ENCODE measurements at regions not wholly inside any gene's neighbourhood (a gene's known extent, or its start where the extent isn't known, plus 50 kb on each side); places are given as distances from the start of the nearest gene placed in this dataset.
"Not testable (repeated sequence)": the region's sequence is repeated elsewhere in the genome, so short reads cannot be mapped to it uniquely, and the experiment has no call there.

DNA sequence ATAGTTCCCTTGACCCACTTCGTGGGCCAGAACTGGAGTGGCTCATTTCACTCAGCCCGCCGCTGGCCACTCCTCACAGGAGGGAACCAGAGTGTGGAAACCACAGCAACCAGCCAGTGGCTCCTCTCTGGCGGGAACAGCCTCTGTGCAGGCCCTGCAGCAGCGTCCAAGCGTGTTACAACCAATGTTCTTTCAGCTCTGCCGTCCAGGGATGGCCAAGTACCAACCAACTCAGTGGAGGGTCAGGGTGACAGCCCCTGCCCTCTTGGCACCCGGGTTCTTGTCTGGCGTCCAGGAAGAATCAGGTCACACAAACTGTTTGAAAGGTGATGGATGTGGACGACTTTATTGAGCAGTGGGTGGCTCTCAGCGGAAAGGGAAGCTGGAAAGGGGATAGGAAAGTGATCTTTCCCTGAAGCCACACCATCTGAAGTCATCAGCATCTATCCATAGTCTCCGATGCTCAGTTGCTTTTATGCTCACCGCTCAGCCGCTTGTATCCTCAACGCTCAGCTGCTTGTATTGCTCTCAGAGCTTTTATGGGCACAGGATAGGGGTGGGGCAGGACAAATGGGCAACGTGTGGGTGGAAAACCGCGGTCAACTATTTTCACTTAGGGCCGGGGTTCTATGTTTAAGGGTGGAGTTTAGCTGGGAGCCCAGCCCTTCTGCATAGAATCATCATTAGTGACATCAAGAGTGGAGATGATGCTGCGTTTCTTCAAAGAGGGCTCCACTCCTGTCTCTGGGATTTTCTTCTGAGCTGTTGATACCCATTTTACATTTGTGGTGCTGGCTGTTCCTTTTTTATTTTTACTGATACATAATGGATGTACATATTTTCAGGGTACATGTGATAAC, 250.2 kb downstream of the RRAGC start:
- DNase-seq (ENCODE audit: low read depth) = no peak

DNA sequence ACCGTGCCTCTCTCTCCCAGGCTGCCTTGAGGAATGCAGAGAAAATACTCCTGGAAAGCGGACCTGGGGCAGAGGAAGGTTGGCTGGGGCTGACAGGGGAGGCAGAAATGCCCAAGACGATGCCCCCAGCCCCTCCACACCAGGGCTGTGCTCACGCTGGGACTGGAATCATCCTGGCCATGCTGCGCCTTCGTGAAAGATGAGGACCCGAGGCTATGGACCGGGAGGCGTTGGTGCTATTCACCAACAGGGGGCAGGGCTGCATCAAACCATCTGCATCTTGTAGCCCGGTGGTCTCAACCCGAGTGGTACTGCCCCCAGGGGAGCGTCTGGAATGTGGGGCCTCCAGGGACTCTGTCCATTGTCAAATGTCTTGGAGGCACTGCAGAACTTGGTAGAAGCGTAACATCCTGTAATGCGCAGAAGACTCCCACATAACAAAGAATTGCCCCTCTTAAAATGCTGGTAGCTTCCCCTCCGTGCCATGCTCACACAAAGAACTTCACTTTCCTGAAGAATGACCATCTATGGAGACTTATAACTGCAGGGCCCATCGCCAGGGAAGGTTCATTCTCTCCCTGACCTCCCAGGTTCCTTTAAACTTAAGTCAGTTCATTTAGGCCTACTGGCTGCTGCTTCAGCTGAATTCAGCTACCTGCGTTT, 251.2 kb downstream of the RRAGC start:
- DNase-seq (ENCODE audit: low read depth) = peak; percentile 29

DNA sequence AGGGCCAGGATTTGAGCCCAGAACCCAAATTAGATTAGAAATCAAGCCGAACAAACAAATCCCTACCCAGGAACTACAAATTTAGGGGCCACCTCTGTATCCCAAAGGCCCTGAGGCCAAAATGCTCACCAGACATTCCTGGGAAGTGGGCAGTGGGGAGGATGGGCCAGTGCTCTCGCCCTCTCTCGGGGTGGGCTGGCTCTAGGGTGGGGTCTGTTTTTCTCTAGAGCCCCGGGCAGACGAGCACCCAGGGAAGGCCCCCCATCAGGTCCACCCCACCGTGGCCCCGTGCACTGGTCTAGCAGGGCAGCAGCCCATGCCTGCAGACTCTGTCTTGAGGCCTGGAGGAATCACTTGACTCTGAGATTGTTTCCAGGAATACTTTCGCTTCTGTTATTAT, 252.0 kb downstream of the RRAGC start:
- no peak for DNase-seq (ENCODE audit: low read depth)

DNA sequence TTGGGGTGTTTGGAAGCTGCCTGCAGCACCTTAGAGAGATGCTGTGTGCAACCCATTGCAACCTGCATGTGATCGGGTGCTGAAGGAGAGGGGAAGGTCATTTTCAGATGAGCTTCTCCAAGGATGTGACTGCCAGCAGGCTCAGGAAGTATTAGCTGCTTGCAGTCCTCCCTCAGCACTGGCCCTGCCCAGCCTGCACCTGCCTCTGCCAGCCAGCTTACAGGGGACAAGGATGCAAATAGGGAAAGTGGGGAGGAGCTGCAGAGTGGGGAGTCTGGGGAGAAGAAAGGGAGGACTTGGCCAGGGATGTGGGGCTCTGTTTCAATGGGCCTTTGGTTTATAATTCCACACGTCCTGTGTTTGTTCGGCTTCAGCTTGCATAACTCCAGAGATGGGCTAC, 254.5 kb downstream of the RRAGC start:
- no peak for DNase-seq (ENCODE audit: low read depth)

DNA sequence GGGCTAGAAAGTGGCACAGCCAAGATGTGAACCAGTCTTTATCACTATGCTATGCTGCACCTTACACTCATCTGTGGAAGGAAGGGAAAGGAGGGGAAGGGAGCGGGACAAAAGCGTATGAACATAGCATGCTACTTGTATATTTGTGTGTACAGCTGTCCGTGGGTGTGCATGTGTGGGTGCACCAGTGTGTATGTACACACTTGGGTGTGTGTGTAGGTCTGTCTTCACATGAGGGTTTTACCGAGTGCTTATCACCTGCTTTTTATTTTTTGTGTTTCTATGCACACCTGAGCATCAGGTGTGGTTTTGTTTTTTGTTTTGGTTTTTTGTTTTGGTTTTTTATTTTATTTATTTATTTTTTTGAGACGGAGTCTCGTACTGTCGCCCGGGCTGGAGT, 255.7 kb downstream of the RRAGC start:
- no peak for DNase-seq (ENCODE audit: low read depth)

DNA sequence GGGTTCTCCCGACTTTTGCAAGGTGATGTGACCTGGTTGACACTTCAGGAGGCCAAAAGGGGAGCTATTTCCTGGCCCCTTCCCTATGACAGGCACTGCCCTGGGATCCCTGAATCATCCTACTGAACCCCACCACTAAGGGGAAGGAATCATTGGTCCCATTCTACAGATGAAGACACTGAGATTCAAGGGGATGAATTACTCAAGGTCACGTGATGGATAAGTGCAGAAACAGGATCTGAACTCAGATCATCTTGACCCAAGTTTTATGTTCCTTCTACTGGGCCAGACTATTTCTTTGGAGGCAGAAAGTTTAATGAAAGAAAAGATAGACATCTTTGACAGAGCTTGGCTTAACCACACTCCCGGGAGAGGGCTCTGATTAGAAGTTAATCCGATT, 258.7 kb downstream of the RRAGC start:
- DNase-seq (ENCODE audit: low read depth) = no peak

DNA sequence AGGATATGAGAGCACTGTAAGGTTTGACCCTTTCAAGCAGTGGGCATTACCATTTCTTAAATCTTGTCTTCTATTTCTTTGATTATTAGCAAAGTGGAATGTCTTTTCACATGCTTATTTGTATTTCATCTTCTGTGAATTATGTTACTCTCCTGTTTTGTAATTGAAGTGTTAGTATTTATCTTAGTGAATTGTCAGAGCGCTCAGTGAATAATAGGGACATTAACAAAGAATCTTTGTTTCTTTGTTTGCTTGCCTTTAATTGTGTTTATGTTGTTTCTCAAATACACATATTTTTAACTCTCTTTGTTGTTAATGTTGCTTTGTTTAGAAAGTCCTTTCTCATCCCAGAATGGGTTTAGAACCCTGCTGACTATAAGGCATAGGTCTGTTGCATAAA, 259.3 kb downstream of the RRAGC start:
- DNase-seq (ENCODE audit: low read depth) = no peak

DNA sequence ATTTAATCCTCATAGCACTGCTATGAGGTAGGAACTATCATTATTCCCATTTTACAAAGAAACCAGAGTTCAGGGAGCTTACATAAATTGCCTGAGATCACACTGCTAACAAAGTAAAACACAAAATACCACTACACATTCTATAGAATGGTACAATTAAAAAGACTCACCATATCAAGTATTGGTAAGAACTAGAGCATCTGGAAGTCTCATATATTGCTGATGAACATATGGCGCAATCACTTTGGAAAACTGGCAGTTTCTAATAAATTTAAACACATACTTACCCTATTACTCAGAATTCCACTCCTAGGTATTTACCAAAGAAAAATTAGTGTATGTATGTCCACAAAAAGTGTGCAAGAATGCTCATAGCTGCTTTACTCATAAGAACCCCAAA, 261.5 kb downstream of the RRAGC start:
- DNase-seq (ENCODE audit: low read depth) = no peak

DNA sequence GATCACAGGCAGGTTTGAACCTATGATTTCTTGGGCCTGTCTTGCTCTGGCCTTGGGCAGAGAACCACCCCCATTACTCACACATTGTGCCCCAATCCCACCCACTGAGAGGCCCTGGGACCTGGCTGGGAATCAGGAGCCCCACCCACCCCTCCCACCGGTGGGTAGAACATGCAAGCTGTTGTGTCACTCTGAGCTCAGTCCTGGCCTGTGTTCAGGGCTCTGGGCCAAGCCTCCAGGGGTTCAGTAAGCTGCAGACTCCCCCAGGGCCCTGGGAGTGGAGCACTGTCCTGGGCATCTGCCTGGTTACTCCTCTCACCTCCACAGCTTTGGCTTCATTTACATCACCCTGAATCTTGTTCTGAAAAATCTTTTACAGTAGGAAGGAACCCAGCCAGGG, 270.5 kb downstream of the RRAGC start:
- no peak for DNase-seq (ENCODE audit: low read depth)

DNA sequence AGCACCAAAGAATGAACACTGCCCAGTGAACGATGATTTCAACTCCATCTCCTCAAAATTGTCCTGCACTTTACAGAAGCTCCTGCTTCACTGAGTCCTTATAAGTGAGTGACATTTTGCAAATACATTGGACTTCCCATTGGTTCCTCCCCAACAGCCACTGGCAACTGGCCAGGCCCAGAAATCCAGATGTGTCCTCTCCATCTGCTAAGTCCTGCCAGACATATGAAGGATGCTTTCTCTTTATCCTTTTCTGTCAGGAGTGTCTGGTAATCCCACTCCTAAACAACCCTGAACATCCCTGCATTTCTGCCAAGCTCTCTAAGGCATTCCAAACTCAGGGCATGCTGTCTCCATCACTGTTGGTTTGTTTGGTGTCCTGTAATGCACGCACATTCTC, 271.8 kb downstream of the RRAGC start:
- no peak for DNase-seq (ENCODE audit: low read depth)

DNA sequence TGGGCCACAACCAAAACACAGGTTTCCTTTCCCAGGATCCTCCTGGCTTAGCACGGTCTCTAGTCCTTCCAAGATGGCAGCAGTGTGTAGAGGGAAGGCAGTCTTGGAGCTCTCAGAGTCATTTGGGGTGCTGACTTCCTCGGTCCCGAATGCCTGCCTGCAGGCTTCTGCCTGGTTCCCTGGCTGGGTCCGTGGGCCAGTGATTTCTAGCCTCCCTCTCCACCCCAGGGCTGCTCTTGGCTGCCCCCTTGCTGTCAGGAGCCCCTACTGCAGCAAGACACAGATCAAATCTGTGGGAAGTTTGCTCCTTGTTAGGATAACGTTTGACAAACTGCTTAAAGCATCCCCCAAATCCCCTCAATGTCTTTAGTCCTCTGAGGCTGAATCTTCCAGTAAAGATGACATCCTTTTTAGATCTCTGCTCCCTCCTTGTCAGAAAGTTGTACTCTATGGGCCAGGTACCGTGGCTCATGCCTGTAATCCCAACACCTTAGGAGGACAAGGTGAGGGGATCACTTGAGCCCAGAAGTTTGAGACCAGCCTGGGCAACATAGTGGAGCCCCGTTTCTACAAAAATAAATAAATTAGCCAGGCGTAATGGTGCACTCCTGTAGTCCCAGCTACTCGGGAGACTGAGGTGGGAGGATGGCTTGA, 272.5 kb downstream of the RRAGC start:
- peak; percentile 29 for DNase-seq (ENCODE audit: low read depth)

DNA sequence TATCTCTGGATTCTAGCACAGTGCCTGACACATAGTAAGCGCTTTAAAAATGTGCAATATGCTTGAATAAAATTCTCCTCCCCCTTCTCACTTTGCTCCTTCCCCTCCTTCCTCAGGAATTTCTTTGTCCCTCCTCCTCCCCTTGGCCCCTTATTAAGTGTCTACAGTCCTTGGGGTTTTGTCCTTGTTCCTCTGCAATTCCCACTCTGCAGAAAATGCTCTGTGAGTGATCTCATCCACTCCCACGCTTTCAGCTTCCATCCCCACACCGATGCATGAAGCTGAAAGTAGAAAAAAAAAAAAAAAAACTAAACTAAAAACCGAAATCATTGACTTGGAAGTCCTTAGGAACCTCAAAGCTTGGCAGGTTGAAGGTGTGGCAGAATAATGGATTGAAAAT, 273.6 kb downstream of the RRAGC start:
- DNase-seq (ENCODE audit: low read depth) = no peak

DNA sequence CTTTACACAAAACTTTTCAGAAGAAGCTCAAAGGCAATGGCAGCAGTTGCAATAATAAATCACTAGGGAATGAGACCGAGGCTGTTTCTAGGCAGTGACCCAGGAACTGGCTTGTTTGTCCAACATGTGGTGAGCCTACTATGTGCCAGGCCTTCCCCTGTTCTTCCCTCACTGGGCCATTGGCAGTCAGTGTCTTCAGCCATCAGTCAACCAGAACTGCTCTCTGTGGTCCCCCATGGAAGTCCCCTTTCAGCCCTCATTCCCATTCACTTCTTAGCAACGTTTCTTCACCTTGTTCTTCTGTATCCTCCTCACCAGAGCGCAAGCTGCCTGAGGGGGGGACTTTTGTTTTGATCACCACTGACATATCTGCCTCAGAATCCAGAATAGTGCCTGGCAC, 274.1 kb downstream of the RRAGC start:
- no peak for DNase-seq (ENCODE audit: low read depth)

DNA sequence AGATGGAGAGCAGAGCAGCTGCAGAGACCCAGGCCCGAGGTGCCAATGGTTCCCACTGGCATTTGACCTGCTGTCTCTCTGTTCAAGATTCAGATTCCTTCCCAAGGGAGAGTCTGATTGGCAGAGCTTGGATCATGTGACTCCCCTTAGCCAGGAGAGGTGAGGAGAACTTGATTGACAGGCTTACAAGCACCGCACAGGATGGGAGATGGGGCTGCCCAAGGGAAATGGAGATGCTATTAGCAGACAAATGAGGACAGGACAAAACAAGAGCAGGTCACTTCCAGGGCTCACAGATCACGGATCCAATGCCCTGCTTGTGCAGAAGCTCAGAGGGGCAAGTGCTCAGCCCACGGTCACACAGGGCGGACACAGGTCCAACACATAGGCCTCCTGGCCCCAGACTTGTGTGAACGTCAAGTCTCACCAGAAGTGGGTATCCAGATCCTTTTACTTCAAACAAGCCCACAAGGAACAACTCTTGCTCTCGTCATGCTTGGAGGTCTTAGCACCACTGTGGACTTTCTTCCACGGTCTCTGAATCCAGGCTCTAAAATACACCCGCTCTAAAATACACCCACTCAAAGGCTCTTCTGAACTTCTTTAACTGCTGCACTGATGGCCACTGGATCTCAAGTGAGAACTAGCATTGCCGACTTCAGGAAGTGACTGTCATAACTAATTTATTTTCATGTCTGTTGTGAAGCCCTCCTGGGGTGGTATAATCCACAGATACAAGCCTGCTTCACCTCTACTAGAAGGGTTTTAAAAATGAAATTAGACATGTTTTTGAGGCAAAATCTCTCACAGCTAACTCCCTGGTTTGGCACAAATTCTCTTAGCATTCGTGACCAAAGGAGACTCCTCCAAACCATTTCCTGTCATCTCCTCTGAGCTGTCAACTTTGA, 274.9 kb downstream of the RRAGC start:
- no peak for DNase-seq (ENCODE audit: low read depth)

DNA sequence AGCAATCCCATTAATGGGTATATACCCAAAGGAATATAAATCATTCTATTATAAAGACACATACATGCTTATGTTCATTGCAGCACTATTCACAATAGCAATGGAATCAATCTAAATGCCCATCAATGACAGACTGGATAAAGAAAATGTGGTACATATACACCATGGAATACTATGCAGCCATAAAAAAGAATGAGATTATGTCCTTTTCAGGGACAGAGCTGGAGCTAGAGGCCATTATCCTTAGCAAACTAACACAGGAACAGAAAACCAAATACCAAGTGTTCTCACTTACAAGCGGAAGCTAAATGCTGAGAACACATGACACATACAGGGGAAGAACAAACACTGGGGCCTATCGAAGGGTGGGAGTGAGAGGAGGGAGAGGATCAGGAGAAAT, 276.3 kb downstream of the RRAGC start:
- not testable (repeated sequence) for DNase-seq (ENCODE audit: low read depth)

DNA sequence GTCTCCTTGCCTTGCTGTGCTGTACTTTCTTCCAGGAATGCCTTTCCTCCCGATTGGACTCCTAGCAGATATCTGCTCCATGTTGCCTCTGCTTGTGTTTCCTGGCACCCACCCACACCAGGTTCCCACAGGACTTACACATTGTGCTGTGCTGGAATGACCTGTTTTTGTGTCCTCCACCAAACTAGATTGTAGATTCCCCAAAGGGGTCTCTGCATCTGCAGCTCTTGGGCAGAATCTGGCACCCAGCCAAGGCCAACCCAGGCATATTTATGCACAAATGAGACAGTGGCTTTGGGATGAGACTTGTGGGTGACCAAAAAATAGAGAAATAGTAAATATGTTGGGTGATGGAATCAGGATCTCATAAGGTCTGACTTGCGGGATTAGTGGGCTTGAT, 278.2 kb downstream of the RRAGC start:
- no peak for DNase-seq (ENCODE audit: low read depth)

DNA sequence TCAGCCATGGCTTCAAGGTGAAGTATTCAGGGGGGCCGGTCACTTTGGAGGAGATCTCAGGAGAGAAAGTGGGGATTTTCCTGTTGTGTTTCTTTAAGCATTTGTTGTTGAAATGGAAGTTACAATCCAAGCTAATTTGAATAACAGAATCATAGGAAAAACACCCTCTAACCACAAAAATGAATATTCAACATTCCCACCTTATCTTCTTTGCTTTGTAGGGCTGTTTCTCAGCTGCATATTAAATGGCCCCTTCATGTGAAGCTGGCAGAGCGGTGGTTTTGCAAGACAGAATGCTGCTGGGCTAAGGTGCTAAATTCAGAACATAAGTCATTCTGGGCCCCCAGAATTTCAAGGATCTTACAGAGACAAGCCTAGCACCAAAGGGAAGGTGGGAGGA, 279.0 kb downstream of the RRAGC start:
- DNase-seq (ENCODE audit: low read depth) = no peak

DNA sequence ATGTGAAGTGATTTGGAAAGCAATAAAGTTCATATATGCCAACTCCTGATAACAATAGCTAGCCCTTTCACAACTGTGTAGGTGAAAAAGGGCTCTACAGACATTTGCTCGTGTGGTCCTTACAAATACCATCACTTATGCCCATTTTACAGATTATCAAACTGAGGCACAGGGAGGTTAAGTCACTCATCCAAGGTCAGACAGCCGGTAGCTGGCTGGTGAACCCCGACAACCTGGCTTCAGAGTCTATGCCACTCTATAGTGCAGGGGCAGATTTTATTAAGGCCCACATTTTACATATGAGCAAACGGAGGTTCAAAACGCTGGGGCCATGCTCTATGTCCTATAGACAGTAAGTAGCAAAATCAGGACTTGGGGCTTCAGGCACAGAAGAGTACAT, 280.5 kb downstream of the RRAGC start:
- no peak for DNase-seq (ENCODE audit: low read depth)

DNA sequence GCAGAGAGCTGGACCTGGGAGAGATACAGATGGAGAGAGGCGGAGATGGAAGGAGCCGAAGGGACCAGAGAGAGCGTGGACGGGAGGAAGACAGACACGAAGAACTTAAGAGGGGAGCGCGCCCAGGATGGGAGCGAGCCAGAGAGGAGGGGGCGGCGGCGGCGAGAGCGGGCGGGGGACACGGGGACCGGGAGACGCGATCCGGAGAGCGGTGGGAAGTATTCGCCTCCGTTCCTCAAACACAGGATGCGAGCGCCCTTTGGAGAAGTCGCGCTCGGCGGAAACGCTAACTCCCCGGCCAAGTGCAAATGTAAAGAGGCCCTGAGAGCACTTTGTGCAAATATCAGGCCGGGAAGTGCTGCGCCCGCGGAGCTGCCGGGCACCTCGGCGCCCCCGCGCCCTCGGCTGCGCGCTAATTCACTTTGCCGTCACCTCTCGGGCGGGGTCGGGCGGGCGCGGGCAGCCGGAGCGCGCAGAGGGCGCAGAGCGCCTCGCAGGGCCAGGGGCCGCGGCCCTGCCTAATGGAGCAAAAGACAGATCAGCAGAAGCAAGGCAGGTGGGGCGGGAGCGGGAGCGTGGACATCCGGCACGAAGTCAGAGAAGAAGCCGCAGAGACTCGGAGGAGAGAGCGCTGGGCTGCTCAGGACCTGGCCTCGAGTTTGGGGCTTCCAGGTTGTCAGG, 281.2 kb downstream of the RRAGC start:
- no peak for DNase-seq (ENCODE audit: low read depth)

DNA sequence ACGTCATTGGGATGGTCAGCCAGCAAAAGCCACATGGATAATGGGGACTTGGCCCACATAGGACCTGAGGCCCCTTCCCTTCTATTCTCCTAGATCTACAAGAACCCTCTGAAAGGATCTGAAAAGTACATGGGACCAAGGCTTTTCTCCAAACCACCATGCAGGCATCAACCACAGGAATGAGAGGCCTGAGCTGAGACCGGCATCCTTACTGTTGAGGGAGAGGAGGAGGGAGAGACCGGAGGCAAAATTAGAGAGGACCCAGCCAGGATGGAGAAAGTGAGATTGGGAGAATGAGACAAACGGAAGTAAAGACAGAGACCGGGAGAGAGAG, 281.7 kb downstream of the RRAGC start:
- no peak for DNase-seq (ENCODE audit: low read depth)

DNA sequence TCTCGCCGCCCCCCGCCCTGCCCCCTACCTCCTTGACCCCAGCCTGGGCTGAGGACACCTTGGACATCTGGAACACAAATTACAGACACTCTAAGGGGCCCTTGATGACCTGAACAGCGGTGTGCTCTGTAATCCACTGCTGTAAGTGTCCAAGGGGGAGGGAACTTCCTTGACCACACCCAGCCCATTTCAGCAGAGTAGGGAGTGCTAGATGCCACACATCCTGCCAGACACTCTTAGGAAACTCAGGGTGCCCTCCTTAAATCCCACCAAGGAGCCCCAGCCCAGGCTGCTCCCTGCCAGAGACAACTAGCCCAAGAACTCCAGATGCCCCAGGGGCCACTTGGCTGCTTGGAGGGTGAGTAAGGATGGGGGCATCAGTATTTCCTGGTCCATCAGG, 282.2 kb downstream of the RRAGC start:
- no peak for DNase-seq (ENCODE audit: low read depth)

DNA sequence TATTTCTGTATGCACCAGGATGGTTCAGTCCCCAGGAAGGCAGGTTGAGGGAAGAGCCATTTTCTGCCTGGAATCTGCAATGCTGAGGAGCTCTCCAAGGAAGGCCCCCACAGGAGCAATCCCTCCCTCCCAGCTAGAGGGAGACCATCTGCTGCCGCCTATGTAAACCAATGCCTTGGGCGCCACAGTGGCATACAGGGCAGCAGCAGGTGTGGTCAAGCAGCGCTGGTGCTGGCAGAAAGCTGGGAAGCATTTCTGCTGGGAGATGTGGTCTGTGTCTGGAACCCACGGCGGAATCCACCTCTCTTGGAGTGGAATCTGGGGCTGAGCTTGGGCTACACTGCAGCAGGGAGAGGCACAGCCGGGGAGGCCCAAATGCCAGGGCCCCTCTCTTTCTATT, 283.3 kb downstream of the RRAGC start:
- no peak for DNase-seq (ENCODE audit: low read depth)

All from EH (cell line).